NB4 (cell line): ENCODE measurements at regions not wholly inside any gene's neighbourhood (a gene's known extent, or its start where the extent isn't known, plus 50 kb on each side); places are given as distances from the start of the nearest gene placed in this dataset.

Experiments used
- DNase-seq: peaks from one replicate; pipeline ENCODE4 v3.0.0; 2010; ENCODE audit warnings: low read depth
- H3K4me3 ChIP-seq: one replicate; pipeline ENCODE4 v1.5.1; 2011; ENCODE audit warnings: mild to moderate bottlenecking, low read depth, low read length, moderate library complexity
- MAX ChIP-seq: IDR thresholded peaks from 2 replicates; pipeline ENCODE4 v1.6.1; 2011; ENCODE audit warnings: low read depth, low read length
- MYC ChIP-seq: IDR thresholded peaks from 2 replicates; pipeline ENCODE4 v1.6.1; 2011; ENCODE audit warnings: low read depth, low read length
- POLR2A ChIP-seq: IDR thresholded peaks from 2 replicates; pipeline ENCODE4 v1.6.1; 2011; ENCODE audit warnings: mild to moderate bottlenecking; ENCODE audit not compliant: insufficient read length; ENCODE audit errors: extremely low read depth
- TF ChIP-seq, protein P1 (sequence below): IDR thresholded peaks from one replicate; pipeline ENCODE4 v1.5.1; 2012; ENCODE audit warnings: low read depth, low read length

DNA sequence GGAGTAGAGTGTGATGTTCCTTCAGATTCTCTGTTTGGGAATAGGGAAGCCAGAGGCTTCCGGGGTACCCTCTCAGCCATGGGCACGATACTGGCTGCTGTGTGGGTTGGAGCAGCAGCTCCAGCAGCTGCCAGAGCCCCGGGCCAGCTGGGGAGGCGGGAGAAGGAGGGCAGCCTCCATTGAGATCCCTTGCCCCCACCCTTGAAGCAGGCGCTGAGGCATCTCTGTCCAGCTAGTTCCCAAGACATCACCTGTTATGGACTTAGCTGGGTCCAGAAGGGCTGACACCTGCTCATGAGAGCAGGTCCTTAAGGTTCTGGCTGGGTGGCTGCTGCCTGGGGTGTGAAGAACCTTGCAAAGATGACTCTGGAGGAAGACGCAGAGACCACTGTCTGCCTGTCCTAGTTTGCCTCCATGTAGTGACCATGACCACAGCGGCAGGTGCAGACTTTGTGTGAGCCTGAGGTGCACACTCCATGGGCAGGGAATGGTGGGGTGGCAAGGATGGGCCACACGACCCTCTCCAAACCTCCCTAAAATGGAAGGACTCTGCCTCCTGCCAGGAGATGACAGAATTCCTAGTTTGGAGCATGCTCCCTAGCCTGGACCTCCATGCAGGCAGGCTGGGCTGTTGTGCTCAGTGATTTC, 222.6 kb upstream of the C1orf174 start:
- TF ChIP-seq MYC = no peak
- no peak overlapping the region for H3K4me3 ChIP-seq
- no peak for DNase-seq

DNA sequence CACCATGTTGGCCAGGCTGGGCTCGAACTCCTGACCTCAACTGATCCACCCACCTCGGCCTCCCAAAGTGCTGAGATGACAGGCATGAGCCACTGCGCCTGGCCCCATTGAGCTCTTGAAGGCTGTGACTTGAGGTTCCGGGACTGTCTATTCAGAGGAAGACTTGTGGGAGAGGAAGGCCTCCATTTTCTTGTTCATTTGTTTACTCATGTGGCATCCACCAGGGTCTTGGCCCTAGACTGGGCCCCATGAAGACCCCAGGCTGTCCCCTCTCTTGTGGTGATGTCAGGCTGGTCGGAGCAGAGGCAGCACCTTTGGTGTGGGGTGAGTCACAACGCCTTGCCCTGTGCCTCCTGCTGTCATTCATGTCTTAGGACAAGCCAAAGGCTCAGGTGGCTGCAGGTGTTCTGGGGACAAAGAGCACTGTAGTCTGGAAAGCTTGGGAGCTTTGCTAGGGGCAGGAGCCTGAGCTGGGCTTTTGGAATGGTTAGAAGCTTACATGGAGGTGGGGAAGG, 224.6 kb upstream of the C1orf174 start:
- TF ChIP-seq POLR2A = no peak
- TF ChIP-seq, protein P1, sequence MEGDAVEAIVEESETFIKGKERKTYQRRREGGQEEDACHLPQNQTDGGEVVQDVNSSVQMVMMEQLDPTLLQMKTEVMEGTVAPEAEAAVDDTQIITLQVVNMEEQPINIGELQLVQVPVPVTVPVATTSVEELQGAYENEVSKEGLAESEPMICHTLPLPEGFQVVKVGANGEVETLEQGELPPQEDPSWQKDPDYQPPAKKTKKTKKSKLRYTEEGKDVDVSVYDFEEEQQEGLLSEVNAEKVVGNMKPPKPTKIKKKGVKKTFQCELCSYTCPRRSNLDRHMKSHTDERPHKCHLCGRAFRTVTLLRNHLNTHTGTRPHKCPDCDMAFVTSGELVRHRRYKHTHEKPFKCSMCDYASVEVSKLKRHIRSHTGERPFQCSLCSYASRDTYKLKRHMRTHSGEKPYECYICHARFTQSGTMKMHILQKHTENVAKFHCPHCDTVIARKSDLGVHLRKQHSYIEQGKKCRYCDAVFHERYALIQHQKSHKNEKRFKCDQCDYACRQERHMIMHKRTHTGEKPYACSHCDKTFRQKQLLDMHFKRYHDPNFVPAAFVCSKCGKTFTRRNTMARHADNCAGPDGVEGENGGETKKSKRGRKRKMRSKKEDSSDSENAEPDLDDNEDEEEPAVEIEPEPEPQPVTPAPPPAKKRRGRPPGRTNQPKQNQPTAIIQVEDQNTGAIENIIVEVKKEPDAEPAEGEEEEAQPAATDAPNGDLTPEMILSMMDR = no peak
- TF ChIP-seq MYC = no peak
- no peak for TF ChIP-seq MAX
- no peak overlapping the region for H3K4me3 ChIP-seq
- DNase-seq = no peak

GRCh38 chr1:4126251-4126650, 226.2 kb upstream of the C1orf174 start:
- TF ChIP-seq MAX (no peak), MYC (no peak)
- TF ChIP-seq, protein P1 = no peak
- no peak overlapping the region for H3K4me3 ChIP-seq
- no peak for DNase-seq

DNA sequence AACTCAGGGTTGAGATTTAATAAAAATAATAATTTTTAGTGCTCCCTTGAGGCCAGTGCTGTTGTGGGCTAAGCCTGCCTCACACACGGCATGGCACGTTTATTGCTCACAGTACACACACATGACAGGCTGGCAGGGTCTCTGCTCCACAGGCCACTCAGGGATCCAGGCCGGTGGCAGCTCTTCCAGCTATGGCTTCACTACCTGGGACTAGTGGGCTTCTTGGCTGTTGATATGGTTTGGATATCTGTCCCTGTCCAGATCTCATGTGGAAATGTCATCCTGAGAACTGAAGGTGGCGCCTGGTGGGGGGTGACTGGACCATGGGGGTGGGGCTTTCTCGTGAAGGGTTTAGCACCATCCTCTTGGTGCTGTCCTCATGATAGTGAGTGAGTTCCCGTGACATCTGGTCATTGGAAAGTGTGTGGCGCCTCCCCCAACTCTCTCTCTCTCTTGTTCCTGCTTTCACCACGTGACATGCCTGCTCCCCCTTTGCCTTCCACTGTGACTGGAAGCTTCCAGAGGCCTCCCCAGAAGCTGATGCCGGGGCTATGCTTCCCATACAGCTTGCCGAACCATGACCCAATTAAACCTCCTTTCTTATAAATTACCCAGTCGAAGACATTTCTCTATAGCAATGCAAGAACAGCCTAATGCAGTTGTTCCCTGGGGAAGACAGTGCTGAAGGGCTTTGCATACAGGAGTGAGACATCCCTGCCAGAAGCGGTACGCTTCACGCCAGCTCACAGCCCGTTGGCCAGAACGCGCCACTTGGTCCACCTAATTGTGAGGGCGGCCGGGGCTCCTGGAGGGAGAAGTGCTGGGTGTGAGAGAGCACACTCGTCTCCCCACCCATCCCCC, 226.9 kb upstream of the C1orf174 start:
- no peak overlapping the region for H3K4me3 ChIP-seq
- no peak for DNase-seq
- TF ChIP-seq, protein P1 = no peak
- TF ChIP-seq MYC (no peak), MAX (no peak), POLR2A (no peak)

DNA sequence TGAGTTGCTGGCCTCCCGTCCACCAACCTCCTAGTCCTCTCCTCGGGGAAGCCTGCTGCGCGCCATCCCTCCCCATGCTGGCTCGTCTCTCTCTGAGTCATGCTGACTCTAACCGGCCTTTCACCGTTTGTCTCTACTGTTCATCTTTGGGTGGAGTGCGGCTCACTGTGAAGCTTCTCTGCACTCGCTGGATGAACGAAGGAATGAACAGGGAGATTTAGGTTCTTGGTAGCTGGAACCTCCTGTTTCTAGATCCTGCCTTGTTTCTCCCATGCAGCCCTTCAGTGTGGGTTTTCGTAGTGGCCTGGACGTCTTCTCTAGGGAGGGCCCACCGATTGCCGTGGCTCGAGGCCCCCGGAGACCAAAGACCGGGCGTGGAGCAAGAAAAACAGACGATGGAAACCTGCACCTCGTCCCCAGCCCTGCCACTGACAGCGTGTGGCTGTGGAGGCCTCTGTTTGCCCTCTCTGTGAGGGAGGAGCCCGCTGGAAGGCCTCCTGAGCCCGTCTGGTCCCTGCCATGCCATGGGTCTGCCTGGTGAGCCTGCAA, 227.6 kb upstream of the C1orf174 start:
- TF ChIP-seq MYC = no peak
- TF ChIP-seq, protein P1 = no peak
- no peak for TF ChIP-seq MAX
- no peak for TF ChIP-seq POLR2A
- DNase-seq = no peak
- H3K4me3 ChIP-seq = no peak overlapping the region

GRCh38 chr1:4128616-4129015, 228.5 kb upstream of the C1orf174 start:
- H3K4me3 ChIP-seq = no peak overlapping the region
- no peak for DNase-seq
- TF ChIP-seq POLR2A (no peak), MAX (no peak), MYC (no peak)
- TF ChIP-seq, protein P1 = no peak
